Nephron (organoid): ENCODE measurements at regions not wholly inside any gene's neighbourhood (a gene's known extent, or its start where the extent isn't known, plus 50 kb on each side); places are given as distances from the start of the nearest gene placed in this dataset.

Experiments used
- H3K27ac Mint-ChIP-seq, 3 experiments: 2 replicates each; pipeline ENCODE4 v1.8.0; 2020; ENCODE audit warnings: mixed read lengths in 3 of 3, mild to moderate bottlenecking in 2 of 3, moderate library complexity in 1 of 3
- H3K27me3 Mint-ChIP-seq: 2 replicates; pipeline ENCODE4 v1.8.0; 2021; ENCODE audit warnings: low read depth, mild to moderate bottlenecking, moderate library complexity, mixed read lengths
- H3K36me3 Mint-ChIP-seq: 2 replicates; pipeline ENCODE4 v1.8.0; 2020; ENCODE audit warnings: low read depth, mixed read lengths
- H3K4me1 Mint-ChIP-seq: 2 replicates; pipeline ENCODE4 v1.8.0; 2020; ENCODE audit warnings: mixed read lengths
- H3K4me3 Mint-ChIP-seq, 3 experiments: 2 replicates each; pipeline ENCODE4 v1.8.0; 2020; ENCODE audit warnings: mild to moderate bottlenecking in 3 of 3, mixed read lengths in 3 of 3, moderate library complexity in 2 of 3
- H3K9me3 Mint-ChIP-seq: 2 replicates; pipeline ENCODE4 v1.8.0; 2020; ENCODE audit warnings: mixed read lengths
- TF ChIP-seq, protein P1 (sequence below), 3 experiments: fragments of 200-600 bp; sonication (generic); IDR thresholded peaks; one replicate each; pipeline ENCODE4 v1.5.0; 2021; ENCODE audit warnings: antibody characterized with exemption in 3 of 3; ENCODE audit not compliant: unreplicated experiment in 3 of 3

GRCh38 chr22:22974156-22974555, 86.5 kb downstream of the IGLL5 start:
- Mint-ChIP-seq H3K27ac (no peak overlapping the region), H3K9me3 (peaks cover 3% of the 10 kb centered on the region), H3K4me1 (no peaks in the 10 kb centered on the region), H3K36me3 (no peaks in the 10 kb centered on the region), H3K27me3 (peaks cover 48% of the 10 kb centered on the region), H3K4me3 (no peak overlapping the region)
- TF ChIP-seq, protein P1, sequence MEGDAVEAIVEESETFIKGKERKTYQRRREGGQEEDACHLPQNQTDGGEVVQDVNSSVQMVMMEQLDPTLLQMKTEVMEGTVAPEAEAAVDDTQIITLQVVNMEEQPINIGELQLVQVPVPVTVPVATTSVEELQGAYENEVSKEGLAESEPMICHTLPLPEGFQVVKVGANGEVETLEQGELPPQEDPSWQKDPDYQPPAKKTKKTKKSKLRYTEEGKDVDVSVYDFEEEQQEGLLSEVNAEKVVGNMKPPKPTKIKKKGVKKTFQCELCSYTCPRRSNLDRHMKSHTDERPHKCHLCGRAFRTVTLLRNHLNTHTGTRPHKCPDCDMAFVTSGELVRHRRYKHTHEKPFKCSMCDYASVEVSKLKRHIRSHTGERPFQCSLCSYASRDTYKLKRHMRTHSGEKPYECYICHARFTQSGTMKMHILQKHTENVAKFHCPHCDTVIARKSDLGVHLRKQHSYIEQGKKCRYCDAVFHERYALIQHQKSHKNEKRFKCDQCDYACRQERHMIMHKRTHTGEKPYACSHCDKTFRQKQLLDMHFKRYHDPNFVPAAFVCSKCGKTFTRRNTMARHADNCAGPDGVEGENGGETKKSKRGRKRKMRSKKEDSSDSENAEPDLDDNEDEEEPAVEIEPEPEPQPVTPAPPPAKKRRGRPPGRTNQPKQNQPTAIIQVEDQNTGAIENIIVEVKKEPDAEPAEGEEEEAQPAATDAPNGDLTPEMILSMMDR (IDR thresholded peaks at IDR 0.05; ENCODE audit: unreplicated experiment in 3 of 3) = no peak

GRCh38 chr22:22974795-22975580, 87.4 kb downstream of the IGLL5 start:
- no peaks in the 10 kb centered on the region for H3K36me3 Mint-ChIP-seq
- no peaks in the 10 kb centered on the region for H3K4me1 Mint-ChIP-seq
- H3K4me3 Mint-ChIP-seq = no peak overlapping the region
- no peak overlapping the region for H3K27ac Mint-ChIP-seq
- H3K27me3 Mint-ChIP-seq = peaks cover 40% of the 10 kb centered on the region
- TF ChIP-seq, protein P1 (IDR thresholded peaks at IDR 0.05; ENCODE audit: unreplicated experiment in 3 of 3) = no peak
- peaks cover 7% of the 10 kb centered on the region for H3K9me3 Mint-ChIP-seq

- Mint-ChIP-seq H3K27me3 (peaks cover 27% of the 10 kb centered on the region), H3K27ac (no peak overlapping the region), H3K4me3 (no peak overlapping the region), H3K4me1 (no peaks in the 10 kb centered on the region), H3K36me3 (no peaks in the 10 kb centered on the region), H3K9me3 (peaks cover 14% of the 10 kb centered on the region)
- TF ChIP-seq, protein P1 (IDR thresholded peaks at IDR 0.05; ENCODE audit: unreplicated experiment in 3 of 3) = no peak
Measured at GRCh38 chr22:22976033-22976922, 88.7 kb downstream of the IGLL5 start.

DNA sequence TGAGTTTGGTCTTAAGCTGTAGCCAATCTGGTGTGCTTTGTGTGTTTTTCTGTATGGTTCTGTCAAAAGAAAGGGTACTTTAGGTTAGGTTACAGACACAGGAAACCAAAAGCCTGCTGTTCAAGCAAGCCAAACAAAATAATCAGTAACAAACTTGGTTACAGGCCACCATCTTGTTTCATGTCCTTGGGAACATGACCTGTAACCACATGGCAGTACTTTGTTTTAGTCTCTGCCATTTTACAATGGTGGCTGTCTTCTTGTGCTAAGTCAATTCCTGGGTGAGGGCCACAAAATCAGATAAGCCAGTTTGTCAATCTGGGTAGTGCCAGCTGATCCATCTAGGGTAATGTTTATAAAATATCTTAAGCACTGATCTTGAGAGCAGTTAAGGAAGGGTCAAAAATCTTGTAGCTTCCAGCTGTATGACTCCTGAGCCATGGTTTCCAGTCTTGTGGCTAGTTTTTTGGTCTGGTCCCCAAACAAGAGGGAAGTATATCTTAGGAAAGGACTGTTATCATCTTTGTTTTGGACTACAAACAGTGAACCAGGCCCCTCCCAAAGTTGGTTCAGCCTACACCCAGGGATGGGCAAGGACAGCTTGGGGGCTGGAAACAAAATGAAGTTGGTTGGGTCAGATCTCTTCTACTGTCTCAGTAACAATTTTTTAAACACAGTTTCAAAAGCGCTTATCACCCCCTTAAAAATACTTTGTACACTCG, 90.0 kb downstream of the IGLL5 start:
- Mint-ChIP-seq H3K27ac (no peak overlapping the region), H3K4me3 (no peak overlapping the region)

DNA sequence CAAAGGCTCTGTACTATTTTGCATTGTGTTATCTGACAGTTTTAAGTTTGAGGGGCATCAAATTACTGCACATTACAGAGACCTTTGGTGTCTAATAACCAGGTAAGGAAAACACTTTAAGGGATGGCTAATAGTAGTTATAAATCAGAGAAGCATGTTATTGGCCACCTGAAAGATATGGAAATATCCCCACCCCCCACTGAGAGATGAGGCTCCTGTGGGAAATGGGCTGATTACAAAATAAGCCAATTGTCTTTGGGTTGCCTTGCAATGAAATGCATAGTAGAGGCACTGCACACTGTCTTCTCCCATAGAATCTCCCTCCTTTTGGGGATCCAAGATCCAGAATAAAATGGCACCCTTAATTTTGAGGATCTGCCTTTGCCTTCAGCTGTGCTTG, 91.0 kb downstream of the IGLL5 start:
- peaks cover 24% of the 10 kb centered on the region for H3K27me3 Mint-ChIP-seq

More for the DNA sequence above, 90.0 kb downstream of the IGLL5 start:
- Mint-ChIP-seq H3K4me1 (no peaks in the 10 kb centered on the region), H3K27me3 (peaks cover 21% of the 10 kb centered on the region), H3K9me3 (peaks cover 22% of the 10 kb centered on the region), H3K36me3 (no peaks in the 10 kb centered on the region)
- TF ChIP-seq, protein P1 (IDR thresholded peaks at IDR 0.05; ENCODE audit: unreplicated experiment in 3 of 3) = no peak

More for the DNA sequence above, 91.0 kb downstream of the IGLL5 start:
- Mint-ChIP-seq H3K27ac (no peak overlapping the region), H3K4me1 (no peaks in the 10 kb centered on the region), H3K36me3 (no peaks in the 10 kb centered on the region), H3K4me3 (no peak overlapping the region), H3K9me3 (peaks cover 30% of the 10 kb centered on the region)
- TF ChIP-seq, protein P1 (IDR thresholded peaks at IDR 0.05; ENCODE audit: unreplicated experiment in 3 of 3) = no peak
